DMS53 treated with DMSO at 0.1 percent for 48 hours (cell line): ENCODE measurements at regions not wholly inside any gene's neighbourhood (a gene's known extent, or its start where the extent isn't known, plus 50 kb on each side); places are given as distances from the start of the nearest gene placed in this dataset.
"Not testable (repeated sequence)": the region's sequence is repeated elsewhere in the genome, so short reads cannot be mapped to it uniquely, and the experiment has no call there.

Experiments
- DNase-seq: peaks from one replicate; lab custom pipeline; 2025; ENCODE audit not compliant: unreplicated experiment; lab: John Stamatoyannopoulos, UW

DNA sequence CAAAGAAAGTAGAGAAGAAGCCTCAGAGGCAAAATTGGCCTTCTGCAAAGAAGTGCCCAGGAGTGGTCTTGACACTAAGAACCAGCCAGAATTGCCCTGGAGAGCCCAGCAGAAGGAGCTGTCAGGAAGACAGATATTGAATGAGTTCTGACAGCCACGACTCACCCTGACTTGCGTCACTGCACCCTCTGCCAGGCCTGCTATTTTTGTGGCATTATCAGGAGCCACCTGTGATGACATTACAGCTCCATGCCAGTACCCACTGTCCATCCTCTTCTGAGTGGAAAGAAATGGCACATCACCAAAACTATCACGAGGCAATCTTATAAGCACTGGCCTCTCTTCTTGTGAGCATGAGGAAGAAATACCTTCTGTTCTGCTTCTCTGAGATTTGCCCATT, 67.7 kb downstream of the SMIM20 start:
- DNase-seq: no peak

- DNase-seq: no peak
These were observed 68.9 kb downstream of the SMIM20 start for GRCh38 chr4:25982962-25983361.

DNA sequence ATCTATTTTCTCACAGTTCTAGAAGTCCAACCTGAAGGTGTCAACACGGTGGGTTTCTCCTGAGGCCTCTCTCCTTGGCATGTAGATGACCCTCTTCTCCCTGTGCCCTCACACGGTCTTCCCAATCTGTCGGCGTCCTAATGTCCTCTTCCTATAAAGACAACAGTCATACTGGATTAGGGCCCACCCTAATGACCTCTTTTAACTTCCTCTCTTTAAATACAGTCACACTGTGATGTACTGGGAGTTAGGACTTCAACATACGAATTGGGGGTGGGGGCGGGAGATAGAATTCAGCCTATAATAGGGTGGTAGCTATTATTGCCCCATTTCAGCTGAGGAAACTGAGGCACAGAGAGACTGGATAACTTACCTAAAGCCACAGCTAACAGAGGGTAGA, 70.2 kb downstream of the SMIM20 start:
- DNase-seq: no peak

- no peak for DNase-seq
These were observed 70.8 kb downstream of the SMIM20 start for GRCh38 chr4:25984796-25985195.

- no peak for DNase-seq
These were observed 72.8 kb downstream of the SMIM20 start for GRCh38 chr4:25986807-25987206.

- no peak for DNase-seq
These were observed 77.3 kb downstream of the SMIM20 start for GRCh38 chr4:25991340-25991739.

GRCh38 chr4:25993395-25994185, 79.6 kb downstream of the SMIM20 start:
- no peak for DNase-seq

- not testable (repeated sequence) for DNase-seq
These were observed 80.6 kb downstream of the SMIM20 start for GRCh38 chr4:25994577-25994976.

DNA sequence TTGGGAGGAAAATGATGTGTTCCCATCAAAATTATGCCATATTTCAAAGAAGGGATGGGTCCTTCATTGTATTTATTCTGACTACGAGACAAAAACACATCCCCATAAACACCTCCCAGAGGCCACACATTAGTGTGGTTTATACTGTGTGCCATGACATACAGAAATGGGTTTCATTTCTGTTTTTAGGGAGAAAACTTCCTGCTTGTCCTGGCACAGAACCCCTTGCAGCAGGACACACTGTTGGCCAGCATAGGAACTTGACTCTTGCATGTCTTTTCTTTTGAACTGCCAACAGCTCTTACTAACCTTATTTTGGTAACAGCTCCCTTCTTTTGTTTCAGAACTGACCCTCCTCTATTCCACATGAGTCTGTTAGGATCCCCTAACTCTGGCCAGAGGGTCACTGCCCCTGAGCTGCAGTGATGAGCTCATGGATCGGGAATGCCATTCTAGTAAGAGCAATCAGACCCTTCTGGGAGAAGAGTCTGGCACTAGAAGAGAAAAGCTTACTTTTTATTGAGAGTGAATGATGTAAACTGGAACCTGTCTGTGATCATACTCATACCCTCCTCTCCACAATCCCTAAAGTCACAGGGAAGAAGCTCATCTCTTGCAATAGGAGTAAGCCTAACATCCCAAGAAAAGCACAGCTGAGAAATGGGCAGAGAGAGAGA, 86.4 kb downstream of the SMIM20 start:
- no peak for DNase-seq

GRCh38 chr4:26001413-26001812, 87.4 kb downstream of the SMIM20 start:
- no peak for DNase-seq

DNA sequence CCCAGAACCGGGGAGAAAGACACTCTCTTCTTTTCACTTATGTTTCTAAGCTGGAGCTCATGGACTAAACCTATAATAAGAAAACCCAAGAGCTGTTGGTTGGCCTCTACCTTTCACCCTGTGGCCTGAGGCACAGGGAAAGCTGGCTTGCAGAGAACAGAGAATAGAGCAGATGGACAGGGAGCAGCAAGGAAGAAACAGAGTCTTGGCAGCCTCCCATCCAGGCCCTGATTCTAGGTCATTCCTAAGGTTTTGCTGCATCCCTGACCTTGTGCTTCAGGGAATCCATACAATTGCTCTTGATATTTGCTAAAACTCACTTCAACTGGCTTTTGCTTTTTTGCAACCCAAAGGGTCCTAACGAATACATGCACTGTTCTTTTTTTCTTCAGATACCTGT, 87.8 kb downstream of the SMIM20 start:
- DNase-seq: no peak

GRCh38 chr4:26003056-26003455, 89.0 kb downstream of the SMIM20 start:
- no peak for DNase-seq

GRCh38 chr4:26004290-26004689, 90.3 kb downstream of the SMIM20 start:
- no peak for DNase-seq

GRCh38 chr4:26005764-26006163, 91.7 kb downstream of the SMIM20 start:
- DNase-seq: no peak

DNA sequence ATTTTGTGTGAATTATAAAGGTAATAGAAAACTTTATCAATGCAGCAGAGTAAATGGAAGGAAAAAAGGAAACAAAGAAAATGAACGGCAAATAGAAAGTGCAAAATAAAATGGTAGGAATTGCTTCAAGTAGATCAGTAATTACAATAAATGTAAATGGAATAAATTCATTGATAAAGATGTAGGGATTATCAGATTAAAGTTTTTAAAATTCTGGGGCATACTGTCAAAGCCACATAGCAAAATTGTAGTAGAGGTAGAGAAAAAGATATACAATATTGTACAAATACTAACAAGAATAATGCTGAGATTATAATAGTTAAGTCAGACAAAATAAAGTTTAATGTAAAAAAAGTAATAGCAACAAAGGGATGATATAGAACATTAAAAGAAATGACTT, 94.7 kb downstream of the SMIM20 start:
- no peak for DNase-seq

GRCh38 chr4:26009502-26009901, 95.5 kb downstream of the SMIM20 start:
- no peak for DNase-seq

DNA sequence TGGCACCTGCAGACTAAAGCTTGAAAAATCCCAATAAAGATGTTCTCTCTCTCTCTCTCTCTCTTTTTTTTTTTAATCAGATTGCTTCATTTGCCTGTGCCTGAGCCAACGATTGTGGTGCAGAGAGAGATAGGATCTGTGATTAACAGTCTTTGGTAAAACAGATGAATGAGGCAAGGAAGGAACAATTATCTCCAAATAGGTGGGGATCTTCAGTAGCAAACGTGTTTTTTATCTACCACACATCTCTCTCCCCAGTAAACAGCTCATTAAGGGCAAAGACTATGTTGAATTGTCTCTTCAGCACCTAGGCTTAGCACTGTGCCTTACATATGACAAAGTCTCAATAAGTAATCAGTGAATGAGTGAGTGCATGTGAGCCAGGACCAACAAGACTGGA, 96.3 kb downstream of the SMIM20 start:
- no peak for DNase-seq

DNA sequence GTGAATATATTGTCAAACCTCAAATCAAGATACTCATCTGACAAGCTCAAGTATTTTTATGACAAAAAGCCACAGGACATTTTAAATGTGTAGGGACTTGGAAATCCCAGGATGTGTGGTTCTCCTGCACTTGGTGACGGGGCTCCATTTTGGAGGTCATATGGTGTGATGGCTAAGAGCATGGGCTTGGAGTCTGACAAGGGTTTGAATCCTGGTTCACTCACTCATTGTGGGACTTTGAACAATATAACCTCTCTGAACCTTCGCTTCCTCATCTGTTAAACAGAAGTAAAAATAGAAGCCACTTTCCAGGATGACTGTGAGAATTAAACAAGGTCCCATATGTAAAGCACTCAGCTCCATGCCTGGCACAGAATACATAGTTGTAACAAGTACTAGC, 99.6 kb downstream of the SMIM20 start:
- no peak for DNase-seq

DNA sequence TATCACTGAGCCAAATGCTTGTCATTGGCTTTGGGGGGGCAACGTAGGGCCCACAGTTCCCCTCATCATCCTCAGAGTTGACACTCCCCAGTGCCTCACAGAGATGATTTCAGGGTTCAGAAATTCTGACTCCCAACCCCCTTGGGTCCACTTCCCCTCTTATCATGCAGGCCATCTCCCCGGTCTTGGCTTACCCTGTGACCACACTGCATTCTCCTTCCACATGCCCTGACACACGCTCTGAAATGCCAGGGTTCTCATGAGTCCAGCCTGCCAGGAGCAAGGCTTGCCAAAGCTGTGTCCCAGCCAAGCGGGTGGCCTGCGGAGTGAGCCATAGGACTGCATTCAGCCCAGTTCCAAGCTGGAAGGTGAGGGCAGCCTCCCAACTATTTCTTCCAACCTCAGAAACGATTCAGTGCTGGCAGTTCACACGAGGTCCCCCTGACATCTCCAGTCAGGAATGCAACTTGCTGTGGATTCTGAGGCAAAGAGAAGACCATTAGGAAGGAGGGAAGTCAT, 101.2 kb downstream of the SMIM20 start:
- DNase-seq: no peak

- no peak for DNase-seq
These were observed 101.9 kb downstream of the SMIM20 start for GRCh38 chr4:26015906-26016305.

DNA sequence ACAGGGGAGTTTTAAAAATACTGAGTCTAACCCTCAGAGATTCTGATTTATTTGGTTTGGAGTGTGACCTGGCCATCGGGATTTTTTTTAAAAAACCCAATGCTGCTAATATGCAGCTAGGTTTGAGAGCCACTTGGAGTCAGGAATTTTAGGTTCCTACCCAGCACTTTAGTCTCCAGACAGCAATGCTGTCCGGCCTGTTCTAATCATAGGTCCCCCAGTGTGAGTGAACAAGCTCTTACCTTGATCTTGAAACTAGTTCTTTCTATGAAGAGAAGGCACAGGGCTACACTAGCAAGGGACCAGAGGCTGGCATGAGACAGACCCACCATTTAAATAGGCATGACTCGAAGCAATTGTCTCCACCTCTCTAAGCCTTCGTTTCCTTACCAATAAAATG, 103.5 kb downstream of the SMIM20 start:
- DNase-seq: no peak

- DNase-seq: not testable (repeated sequence)
These were observed 104.1 kb downstream of the SMIM20 start for GRCh38 chr4:26017961-26018700.
